Inferior parietal cortex (tissue), 1 donor: ENCODE measurements at regions not wholly inside any gene's neighbourhood (a gene's known extent, or its start where the extent isn't known, plus 50 kb on each side); places are given as distances from the start of the nearest gene placed in this dataset.
A peak's percentile ranks its signal among the peaks of the same experiment; 100 is the strongest.

Source experiments
- DNase-seq: peaks from one replicate; pipeline ENCODE4 v3.0.0-alpha.2; 2016; ENCODE audit errors: extremely low spot score

DNA sequence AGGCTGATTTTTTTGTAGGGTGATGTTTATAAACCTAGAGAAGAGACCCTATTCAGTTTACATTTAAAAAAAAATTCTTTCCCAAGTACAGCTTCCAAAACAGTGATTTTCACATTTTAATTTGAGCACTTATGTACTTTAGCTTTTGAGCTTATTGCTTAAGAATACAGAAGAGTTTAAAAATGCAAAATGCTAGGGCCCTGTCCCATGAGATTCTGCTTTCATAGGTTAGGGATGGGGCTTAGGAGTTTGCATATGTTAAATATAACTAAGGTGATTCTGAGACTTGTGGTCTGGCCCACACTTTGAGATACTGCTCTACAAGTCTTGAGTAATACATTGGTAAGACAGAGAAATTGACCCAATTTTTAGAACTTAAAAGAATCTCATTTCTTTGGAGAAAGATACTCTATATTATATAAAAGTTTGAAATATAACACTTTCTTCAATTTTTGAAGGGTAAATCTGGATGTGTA, 137.3 kb upstream of the CWC22 start:
- DNase-seq, result no peak

DNA sequence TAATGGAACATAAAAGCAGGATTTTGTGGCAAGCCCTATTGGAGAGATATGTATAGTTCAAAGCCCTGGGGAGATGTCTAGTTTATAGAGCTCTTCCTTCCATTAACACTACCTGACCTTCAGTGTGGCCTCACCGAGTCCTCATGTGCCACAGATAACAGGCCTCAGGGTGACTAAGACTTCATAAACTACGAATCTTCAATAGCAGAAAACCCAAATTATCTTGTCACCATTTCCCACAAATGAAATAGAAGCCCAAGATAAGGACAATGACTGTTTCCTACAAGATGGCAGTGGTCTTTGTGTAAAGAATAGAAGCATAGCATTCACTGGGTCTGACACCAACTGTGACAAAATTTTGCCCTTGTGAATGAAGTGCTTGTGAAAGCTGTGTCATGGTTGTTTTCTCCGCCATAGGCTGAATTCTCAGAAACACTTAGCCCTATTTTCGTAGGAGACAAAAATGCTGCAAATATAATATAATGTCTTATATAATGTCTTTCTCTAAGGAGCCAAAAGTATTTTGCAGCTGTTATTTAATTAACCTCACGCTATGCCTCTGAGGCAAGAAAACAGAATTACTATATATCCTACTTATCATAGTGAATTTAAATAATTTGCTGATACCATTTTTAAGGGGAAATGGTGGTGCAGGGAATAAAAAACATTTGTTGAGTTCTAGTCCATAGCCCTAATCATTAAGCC, 136.7 kb upstream of the CWC22 start:
- DNase-seq, result no peak

DNA sequence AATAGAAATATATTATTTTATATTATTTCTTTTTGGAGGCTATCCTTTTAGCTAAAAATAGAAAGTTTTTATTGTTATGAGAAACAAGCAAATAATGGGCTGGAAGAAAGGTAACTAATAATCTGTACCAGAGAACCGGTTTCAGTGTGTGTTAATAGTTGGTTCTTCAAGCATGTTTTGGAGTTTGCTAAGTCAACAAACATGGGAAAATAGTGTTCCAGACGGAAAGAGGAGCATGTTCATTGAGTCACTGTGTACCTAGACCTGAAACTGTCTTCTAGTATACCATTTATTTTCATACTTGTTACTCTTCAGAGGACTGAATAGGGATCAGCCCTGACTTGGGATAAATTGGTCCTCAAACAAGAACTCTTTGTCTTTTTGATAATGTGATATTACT, 134.5 kb upstream of the CWC22 start:
- DNase-seq, result no peak

DNA sequence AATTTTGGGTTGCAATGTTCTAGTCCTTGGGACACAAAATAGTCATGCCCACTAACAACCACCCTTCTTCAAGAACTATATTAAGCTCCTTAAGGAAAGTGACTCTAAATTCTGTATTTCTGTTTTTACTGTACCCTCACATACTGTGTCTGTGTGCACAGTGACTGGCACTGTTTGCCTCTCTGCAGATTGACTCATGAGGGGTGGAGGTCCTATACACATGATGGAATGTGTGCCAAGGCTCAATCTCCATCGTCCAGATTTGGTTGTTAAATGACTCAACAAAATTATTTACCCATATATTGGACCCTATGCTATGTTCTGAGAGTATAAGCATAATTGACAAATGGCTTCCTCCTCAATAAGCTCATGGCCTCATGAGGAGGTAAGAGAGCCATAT, 126.6 kb upstream of the CWC22 start:
- DNase-seq, result no peak

DNA sequence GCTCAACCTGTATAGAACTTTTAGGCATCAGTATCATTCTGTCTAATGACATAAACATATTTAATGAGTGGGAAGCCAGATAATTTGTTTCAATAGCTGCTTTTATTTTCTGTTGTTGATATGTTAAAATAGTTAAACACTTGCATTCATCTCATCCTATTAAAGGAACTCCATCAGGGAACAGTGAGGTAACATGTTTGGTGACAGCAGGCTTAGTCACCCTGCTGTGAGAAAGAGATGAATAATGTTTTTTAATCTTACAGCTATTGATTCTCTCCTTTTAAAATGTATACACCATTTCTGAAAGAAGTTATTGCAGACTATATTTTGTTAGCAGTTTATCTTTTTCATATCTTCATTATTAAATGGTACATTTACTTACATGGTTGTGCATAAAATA, 123.3 kb upstream of the CWC22 start:
- DNase-seq, result no peak

DNA sequence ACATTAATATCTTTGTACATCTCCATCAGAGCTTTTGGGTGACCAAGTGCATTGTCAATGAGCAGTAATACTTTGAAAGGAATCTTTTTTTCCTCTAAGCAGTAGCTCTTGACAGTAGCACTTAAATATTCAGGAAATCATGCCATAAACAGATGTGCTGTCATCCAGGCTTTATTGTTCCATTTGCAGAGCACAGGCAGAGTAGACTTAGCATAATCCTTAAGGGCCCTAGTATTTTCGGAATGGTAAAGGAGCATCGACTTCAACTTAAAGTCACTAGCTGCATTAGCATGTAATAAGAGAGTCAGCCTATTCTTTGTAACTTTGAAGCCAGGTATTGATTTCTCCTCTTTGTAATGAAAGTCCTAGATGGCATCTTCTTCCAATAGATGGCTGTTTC, 121.8 kb upstream of the CWC22 start:
- no peak for DNase-seq

DNA sequence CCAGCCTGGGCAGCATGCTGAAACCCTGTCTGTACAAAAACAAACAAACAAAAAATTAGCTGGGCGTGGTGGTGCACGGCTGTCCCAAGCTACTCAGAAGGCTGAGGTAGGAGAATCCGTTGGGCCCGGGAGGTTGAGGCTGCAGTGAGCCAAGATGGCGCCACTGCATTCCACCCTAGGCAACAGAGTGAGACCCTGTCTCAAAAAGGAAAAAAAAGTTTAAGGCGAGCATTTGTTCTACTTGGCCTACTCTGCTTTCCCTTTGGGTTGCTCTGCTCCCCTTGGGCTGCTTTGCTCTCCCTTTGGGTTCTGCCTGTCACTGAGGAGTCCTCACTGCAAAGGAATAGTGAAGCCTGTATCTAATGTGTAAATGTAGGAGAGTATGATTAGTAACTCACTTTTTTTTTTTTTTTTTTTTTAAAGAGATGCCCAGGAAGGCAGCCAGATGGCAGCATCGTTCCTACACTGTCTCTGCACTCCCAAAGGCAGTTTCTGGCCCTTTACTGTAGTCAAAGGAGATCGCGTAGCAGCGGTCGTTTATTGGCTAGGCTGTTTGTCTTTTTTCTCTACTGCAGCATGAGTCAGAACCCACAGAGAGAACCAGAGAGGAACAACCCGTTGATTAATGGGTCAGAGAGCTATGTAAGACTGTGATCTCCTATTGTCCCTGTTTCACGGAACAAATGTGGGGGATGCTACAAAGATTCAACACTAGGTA, 118.3 kb upstream of the CWC22 start:
- peak; percentile 82 for DNase-seq

DNA sequence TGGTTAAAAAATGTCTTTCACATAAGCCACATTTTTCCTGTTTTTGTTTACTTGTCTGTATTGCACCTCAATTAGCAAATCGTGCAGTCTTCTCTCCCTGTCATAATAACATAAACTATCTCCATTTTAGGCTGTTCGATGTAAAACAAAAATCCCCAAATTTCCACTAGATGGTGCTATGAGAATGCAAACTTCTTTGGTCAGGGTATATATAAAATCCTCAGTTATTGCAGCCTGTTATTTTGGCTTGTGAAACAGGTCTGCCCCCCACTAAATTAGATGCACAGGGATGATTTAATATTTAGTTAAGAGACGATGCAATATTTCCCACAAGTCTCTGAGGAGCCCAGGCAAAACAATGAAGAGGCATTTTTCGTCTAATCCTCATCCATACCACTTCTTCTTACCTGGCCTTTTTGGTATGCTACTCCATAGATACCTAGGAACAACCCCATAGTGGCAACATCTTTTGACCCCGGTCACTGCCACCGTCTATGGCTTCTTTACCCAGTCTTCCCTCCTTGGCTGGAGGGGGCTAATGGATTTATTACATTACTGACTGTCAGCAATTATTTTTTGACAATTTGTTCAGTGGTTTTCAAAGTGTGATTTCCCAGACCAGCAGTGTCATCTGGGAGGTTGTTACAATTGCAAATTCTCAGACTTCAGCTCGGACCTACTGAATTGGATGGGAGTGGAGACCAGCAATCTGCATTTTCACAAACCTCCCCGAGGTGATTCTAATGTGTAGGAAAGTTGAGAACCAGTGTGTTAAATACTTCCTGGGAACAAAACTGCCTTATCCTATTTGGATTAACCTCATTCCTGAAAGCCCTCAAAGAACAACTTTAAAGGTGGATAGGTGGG, 117.4 kb upstream of the CWC22 start:
- peak; percentile 91 for DNase-seq

DNA sequence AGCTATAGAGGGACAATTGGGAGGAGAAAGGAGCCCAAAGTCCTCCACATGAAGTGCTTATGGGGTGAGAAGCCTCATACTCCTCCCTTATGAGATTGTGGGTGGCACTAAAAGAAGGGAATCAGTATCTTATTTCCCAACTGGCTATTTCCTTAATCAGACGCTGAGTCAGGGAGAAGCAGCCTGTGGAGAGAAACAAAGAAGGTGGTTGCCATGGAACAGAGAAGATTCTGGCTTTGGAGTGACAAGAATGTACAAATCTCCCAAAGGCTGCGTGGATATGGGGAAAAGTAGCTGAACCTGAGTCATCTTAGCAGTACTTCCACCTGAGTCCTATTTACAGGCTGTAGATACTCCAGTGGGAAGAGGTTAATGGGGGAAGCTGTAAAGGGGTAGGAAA, 115.8 kb upstream of the CWC22 start:
- no peak for DNase-seq

DNA sequence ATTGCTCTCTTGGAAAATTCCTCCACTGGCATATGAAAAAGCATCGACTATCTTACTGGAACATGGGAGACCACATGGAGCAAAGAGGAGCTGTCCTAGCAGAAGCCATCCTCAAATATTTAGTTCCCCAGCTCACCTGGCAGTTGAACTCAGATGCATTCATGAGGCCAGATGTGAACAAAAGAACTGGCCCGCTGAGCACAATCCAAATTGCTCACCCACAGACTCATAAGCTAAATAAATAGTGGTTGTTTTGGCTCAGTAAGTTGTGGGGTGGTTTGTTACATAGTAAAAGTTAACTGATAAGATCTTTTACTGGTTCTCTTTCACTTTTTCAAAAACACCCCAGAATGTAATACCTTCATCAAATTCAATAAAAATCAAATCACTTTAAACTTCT, 108.6 kb upstream of the CWC22 start:
- DNase-seq, result no peak

DNA sequence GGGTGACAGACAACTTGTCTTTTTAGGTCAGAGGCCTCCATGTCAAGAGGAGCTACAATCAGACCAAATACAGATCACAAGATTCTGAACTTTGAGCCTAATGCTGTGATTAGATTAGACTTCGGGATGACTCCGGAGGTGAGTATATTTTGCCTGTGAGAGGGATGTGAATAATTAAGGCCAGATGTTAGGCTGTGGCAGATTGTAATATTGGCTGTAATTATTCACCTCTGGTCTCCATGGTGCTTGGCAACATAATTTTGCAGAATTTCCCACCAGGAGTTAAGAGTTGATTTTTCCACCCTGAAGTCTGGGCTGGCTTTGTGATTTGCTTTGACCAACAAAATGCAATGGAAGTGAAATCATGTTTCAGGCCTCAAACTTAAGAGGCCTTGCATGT, 108.2 kb upstream of the CWC22 start:
- DNase-seq, result no peak

DNA sequence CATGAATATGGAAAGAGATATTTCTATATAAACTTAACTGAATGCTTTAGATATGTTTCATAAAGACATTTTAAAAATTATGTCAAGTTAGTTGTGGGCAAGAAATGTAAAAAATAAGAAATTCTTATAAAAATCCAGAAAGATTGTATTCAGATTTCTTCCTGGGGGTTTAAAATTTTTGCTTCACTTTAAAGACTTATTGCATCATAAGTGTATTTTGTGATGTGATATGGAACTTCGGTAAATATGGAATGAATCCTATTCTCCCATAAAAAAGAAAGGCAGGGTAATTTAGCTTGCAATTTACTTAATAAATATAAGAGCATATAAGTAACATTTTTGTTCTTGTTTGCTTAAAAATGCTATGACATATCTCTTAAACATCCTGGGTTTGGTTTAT, 104.8 kb upstream of the CWC22 start:
- DNase-seq, result no peak

DNA sequence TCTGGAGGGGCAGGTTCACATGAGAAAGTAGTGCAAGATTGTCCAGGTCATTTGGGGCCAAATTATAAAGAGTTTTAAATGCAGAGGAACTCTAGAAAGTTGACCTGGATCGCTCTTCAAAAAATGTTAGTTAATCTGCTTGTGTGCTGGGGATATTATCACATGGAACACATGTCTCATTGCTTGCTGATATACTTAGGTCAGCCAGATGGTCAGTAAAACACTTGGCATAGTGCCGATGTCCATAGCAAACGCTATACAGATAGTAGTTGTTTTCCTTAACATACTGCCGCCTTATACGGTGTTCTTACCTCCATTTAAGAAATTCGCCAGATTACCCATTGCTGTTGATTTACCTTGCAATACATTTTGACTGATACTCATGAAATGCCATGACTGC, 103.4 kb upstream of the CWC22 start:
- DNase-seq, result no peak

DNA sequence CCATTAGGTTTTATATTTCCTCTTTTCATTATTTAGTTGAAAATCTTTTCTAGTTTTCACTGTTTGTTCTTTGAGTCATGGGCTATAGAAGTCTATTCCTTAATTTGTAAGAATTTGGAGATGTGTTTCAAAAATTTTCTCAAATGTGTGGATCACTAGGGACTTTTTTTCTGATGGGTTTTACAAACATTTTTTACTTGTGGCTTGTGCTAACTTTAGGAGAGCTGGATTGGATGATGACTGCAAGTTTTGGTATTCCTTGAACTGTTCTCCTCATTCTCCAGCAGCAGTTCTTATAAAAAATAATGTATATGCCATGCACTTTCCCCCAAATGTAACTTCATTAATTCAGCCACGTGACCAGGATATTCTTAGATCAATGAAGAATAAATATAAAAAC, 94.7 kb upstream of the CWC22 start:
- no peak for DNase-seq

DNA sequence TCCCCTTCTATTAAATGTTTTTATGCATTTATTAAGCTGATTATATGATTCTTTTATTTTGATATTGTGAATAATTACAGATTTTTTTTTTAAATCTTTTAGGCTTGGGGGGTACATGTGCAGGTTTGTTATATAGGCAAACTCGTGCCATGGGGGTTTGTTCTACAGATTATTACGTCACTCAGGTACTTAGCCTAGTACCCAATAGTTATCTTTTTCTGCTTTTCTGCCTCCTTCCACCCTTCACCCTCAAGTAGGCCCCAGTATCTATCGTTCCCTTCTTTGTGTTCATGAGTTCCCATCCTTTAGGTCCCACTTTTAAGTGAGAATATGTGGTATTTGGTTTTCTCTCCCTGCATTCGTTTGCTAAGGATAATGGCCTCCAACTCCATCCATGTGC, 92.2 kb upstream of the CWC22 start:
- DNase-seq, result no peak

DNA sequence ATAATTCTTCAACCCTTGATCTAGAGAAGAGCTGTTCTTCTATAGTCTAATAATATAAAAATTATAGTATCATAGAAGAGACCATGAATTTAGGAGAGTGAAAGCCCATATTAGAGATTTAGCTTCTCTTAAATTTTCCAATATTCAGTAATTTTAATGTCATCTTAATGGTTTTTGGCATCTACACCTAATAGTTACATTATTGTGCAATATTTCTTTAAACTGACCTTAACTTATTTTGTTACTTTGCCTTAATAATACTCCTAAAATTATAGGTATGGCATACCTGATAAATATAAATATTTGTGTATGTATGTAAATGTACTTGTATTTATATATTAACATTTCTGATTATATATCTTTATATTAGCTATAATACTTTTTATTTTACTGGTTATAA, 78.0 kb upstream of the CWC22 start:
- no peak for DNase-seq

DNA sequence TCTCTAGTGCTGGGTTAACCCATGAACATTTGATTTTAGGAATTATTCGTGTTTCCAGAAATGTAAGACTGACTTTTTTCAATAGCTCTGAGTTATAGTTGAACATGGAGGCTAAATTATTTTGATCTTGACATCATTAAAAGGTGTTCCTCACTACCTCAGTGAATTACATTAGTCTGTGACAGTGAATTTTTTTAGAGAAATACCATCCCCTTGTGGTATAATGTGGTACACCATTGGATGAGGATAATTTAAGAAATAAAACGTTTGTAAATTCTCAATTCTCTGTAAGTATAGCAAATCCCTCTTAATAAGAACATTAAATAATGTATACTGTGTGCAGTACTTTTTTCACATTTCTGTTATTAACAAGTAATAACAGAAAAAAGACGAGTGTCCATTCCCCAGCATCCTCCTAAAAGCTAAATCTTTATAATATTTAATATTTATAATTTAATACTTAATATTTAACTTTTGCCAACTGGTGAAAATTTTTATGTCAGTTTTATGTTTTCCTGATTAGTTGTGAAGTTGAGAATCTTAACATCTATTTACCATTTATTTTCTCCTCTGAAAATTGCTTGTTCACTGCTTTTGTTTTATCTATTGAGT, 70.3 kb upstream of the CWC22 start:
- DNase-seq, result peak; percentile 47

DNA sequence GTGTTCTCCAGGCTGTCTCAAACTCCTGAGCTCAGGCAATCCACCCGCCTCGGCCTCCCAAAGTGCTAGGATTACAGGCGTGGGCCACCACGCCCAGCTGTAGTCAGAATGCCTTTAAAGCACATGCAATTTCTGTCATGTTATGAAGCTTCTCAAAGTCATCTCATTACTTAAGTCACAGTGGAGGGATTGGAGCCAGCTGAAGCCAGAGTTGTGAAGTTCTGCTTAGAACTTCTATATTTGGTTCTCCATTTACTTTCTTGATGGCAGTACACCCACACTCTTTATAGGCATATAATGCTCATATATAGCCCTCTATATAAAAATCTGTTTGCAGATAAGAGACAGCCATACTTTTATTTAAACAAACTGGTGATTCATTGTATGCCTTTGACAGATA, 68.8 kb upstream of the CWC22 start:
- peak; percentile 27 for DNase-seq

DNA sequence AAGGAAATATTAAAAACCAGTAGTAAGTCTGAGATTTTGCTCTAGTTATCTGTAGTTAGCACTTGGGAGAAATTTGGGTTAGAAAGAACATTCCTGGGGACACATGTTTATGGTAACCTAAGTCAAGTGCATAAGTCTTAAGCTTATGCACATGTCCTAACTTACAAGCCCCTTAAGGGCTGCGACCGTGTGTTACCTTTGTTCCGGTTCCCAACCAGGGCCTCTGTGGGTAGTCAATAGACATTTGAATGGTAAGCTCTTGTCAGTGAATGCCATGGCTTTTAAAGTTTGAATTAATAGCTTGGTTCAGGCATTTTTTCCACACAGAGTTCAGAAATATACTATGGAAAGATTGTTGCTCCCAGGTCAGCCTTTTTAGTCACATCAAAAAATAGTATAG, 64.7 kb upstream of the CWC22 start:
- DNase-seq, result no peak

DNA sequence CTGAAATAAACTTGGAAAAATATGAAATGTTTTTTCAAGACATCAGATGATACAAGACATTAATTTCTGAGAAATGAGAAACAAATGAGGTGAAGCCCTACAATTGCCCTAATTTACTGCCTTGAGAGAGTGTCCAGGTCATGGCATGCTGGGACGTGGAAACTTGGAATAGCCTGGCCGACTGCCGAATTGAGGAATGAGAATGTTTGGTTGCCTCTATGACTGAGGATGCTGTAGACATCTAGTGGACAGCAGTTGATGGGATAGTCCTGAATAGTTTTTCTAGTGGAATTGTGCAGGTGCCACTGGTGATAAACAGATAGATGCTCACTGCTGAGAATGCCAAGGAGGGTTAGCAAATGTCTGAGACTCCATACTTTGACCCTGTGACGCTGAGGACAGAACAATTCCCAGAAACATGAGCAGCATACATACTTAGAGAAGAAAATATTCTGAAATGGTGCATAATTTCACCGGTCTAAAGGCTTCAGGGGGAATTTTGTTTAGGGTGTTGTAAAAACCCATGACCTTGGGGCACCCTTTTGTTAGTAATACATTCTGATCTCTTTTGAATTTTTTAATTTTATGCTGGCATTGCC, 56.5 kb upstream of the CWC22 start:
- DNase-seq, result no peak

DNA sequence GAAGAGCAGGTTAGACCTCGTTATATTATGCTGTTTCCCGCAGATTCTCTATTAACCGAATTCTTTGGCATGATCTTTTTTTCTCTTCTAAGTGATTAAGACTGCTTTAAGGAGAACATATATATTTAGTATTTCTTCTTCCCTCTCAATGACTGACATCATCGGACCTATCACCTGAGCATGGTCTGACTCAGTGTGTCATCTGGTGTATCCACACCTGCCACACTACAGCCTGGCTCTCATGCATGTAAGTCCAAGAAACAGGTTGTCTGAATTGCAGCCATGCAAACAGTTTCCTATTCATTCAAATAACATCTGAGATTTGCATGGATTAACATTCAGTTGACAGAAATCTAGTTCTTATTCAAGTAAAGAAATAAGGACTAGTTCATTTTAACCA, 55.1 kb upstream of the CWC22 start:
- DNase-seq, result no peak

DNA sequence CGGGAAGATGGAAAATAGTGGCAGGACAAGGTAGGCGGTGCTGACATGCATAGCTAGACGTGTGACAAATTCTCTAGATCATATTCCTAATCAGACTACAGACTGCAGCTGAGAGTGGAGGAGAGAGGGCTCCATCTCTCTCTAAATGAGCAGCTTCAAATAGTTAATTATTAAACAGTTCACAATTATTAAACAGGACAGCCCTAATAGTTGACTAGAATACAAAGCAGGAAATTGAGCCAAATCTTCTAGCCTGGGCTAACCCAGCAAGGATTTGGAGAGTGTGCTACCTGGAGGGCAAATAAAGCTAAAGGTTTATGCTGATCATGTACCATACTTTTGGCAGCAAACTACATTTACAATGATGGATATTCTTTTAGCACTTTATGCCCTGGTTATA, 54.4 kb upstream of the CWC22 start:
- no peak for DNase-seq
